Gastroesophageal sphincter (tissue), 4 donors: ENCODE measurements at regions not wholly inside any gene's neighbourhood (a gene's known extent, or its start where the extent isn't known, plus 50 kb on each side); places are given as distances from the start of the nearest gene placed in this dataset.

Source experiments
- ATAC-seq: fragments of 150-250 bp; one replicate; pipeline ENCODE4 v1.9.1; 2016; ENCODE audit warnings: mild to moderate bottlenecking, moderate library complexity
- H3K27ac ChIP-seq, 4 donors: fragments of 200-600 bp; sonication (generic) in 3 of 4; 1 replicate in 3 of 4; 2 replicates in 1 of 4; pipeline ENCODE4 v1.5.1; 2016 to 2019
- H3K27me3 ChIP-seq: fragments of 200-600 bp; sonication (generic); one replicate; pipeline ENCODE4 v1.5.1; 2019
- H3K36me3 ChIP-seq, 2 donors: fragments of 200-600 bp; sonication (generic); one replicate each; pipeline ENCODE4 v1.5.1; 2019; ENCODE audit warnings: control low read depth in 1 of 2
- H3K4me1 ChIP-seq, 3 donors: fragments of 200-600 bp; sonication (generic); 1 replicate in 2 of 3; 2 replicates in 1 of 3; pipeline ENCODE4 v1.5.1; 2016 to 2019; ENCODE audit warnings: control low read depth in 2 of 3
- H3K4me3 ChIP-seq, 2 donors: fragments of 200-600 bp; sonication (generic); one replicate each; pipeline ENCODE4 v1.5.1; 2019; ENCODE audit warnings: mild to moderate bottlenecking in 1 of 2, moderate library complexity in 1 of 2
- H3K9me3 ChIP-seq, 3 donors: fragments of 200-600 bp; sonication (generic); one replicate each; pipeline ENCODE4 v1.5.1; 2017 to 2019; ENCODE audit warnings: control low read depth in 2 of 3
- CTCF ChIP-seq, 4 experiments: fragments of 200-600 bp in 2 of 4; fragments of 450-650 bp in 2 of 4; sonication (generic) in 1 of 4; IDR thresholded peaks; one replicate each; pipeline ENCODE4 v1.5.1; 2017 to 2019; ENCODE audit warnings: antibody characterized with exemption in 4 of 4, mild to moderate bottlenecking in 2 of 4, moderate library complexity in 2 of 4
- EP300 ChIP-seq: sonication (generic); formaldehyde crosslinking; IDR thresholded peaks from one replicate; pipeline ENCODE4 v1.6.1; 2017; ENCODE audit warnings: antibody characterized with exemption, mild to moderate bottlenecking
- POLR2A ChIP-seq, 2 donors: fragments of 450-650 bp; IDR thresholded peaks; one replicate each; pipeline ENCODE4 v1.6.1; 2017; ENCODE audit warnings: antibody characterized with exemption in 2 of 2, mild to moderate bottlenecking in 2 of 2, moderate library complexity in 1 of 2
- POLR2AphosphoS5 ChIP-seq: sonication (generic); formaldehyde crosslinking; IDR thresholded peaks from one replicate; pipeline ENCODE4 v1.6.1; 2017; ENCODE audit warnings: antibody characterized with exemption
- WGBS, 2 donors: methylation state at CpG; one replicate each; pipeline ENCODE4 v1.1.5; 2018; ENCODE audit warnings: low coverage in 1 of 2; 5-methylcytosine and 5-hydroxymethylcytosine counted together

GRCh38 chr12:39072658-39073057 lies 167.3 kb upstream of the CPNE8 start:
- WGBS, 2 donors, result 62 to 75% methylated on average over 2 of the region's 2 CpGs

GRCh38 chr12:39071611-39072010 lies 166.2 kb upstream of the CPNE8 start:
- ATAC-seq, result no peak
- Histone ChIP-seq H3K27me3 (no peaks in the 10 kb centered on the region), H3K27ac (no peak overlapping the region), H3K9me3 (no peaks in the 10 kb centered on the region), H3K36me3 (no peaks in the 10 kb centered on the region), H3K4me3 (no peak overlapping the region), H3K4me1 (no peaks in the 10 kb centered on the region)
- TF ChIP-seq EP300 (no peak), POLR2AphosphoS5 (no peak), POLR2A (IDR thresholded peaks at IDR 0.05) (no peak), CTCF (IDR thresholded peaks at IDR 0.05) (no peak)
- WGBS, 2 donors, result 72 to 80% methylated on average over 4 of the region's 4 CpGs

More at GRCh38 chr12:39072658-39073057, 167.3 kb upstream of the CPNE8 start:
- TF ChIP-seq POLR2AphosphoS5, result no peak
- no peak for TF ChIP-seq POLR2A (IDR thresholded peaks at IDR 0.05)
- no peak for TF ChIP-seq CTCF (IDR thresholded peaks at IDR 0.05)
- no peak for TF ChIP-seq EP300
- Histone ChIP-seq H3K27ac (no peak overlapping the region), H3K27me3 (no peaks in the 10 kb centered on the region), H3K4me1 (no peaks in the 10 kb centered on the region), H3K9me3 (no peaks in the 10 kb centered on the region), H3K36me3 (no peaks in the 10 kb centered on the region), H3K4me3 (no peak overlapping the region)
- no peak for ATAC-seq

DNA sequence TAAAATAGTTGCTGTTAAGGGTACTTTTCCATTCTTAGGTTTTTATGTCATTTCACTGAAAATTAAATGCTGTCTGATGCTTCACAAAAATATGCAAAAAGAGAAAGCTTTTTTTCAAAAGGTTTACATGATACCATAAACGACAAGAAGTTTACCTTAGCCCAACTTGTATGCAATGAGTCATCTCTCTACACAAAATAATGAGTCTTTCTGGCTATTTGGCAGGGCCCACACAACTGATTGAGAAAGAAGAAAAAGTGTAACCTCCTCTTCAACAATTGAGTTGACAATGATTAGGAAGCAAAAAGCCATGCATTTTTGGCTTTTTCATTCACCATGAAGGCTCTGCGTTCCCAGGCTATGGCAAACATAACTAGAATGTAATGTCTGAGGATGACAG lies 165.4 kb upstream of the CPNE8 start:
- no peak for TF ChIP-seq POLR2AphosphoS5
- TF ChIP-seq POLR2A (IDR thresholded peaks at IDR 0.05), result no peak
- TF ChIP-seq EP300, result no peak
- no peak for TF ChIP-seq CTCF (IDR thresholded peaks at IDR 0.05)
- H3K27ac ChIP-seq, result no peak overlapping the region
- 38 to 74% methylated on average over 1 to 2 of the region's 2 CpGs for WGBS, 2 donors

DNA sequence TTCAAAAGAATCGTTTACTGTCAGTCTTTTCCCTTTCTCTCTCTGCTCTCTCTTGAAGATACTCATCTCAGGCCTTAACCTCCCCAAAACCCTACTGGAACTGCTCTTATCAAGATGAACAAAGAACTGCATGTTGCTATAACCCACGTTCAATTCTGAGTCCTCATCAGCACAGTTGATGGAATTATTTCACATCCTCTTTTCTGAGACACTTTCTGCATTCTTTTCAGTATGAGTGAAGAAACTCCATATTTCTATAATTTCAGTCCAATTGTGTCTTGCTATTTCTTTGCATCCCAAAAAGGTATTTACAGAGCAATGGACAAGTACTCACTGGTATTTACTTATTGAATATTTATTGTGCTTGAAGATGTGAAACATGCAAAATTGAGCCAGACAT lies 160.1 kb upstream of the CPNE8 start:
- ATAC-seq, result no peak
- Histone ChIP-seq H3K4me3 (no peak overlapping the region), H3K4me1 (no peaks in the 10 kb centered on the region), H3K27ac (no peak overlapping the region), H3K27me3 (no peaks in the 10 kb centered on the region), H3K36me3 (no peaks in the 10 kb centered on the region), H3K9me3 (no peaks in the 10 kb centered on the region)
- no peak for TF ChIP-seq CTCF (IDR thresholded peaks at IDR 0.05)
- TF ChIP-seq EP300, result no peak
- WGBS, 2 donors, result 65 to 78% methylated on average over 2 of the region's 2 CpGs

More for the DNA sequence above, 165.4 kb upstream of the CPNE8 start:
- no peaks in the 10 kb centered on the region for H3K36me3 ChIP-seq
- H3K4me1 ChIP-seq, result no peaks in the 10 kb centered on the region
- ATAC-seq, result no peak
- no peaks in the 10 kb centered on the region for H3K9me3 ChIP-seq
- no peaks in the 10 kb centered on the region for H3K27me3 ChIP-seq
- H3K4me3 ChIP-seq, result no peak overlapping the region

DNA sequence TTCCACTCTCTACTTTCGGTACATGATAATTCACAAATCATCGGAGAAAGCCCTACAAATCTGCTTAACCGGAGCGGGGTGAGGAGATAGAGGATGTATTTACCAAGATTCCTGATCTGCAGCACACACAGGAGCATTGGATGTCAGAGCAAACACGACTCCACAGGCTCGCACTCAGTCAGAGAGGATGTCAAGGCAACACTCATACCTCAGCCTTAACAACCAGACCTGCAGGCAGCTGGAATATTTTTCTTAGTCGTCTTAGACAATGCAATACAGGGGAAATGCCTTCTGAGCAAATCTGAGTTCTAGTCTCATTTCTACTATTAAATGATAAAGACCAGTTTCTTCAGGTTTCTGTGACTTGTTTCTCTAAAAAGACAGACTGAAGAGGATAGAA lies 159.3 kb upstream of the CPNE8 start:
- TF ChIP-seq EP300 (no peak), POLR2A (IDR thresholded peaks at IDR 0.05) (no peak), CTCF (IDR thresholded peaks at IDR 0.05) (no peak), POLR2AphosphoS5 (no peak)
- no peak for ATAC-seq
- Histone ChIP-seq H3K4me1 (no peaks in the 10 kb centered on the region), H3K4me3 (no peak overlapping the region), H3K27me3 (no peaks in the 10 kb centered on the region), H3K27ac (no peak overlapping the region), H3K36me3 (no peaks in the 10 kb centered on the region), H3K9me3 (peaks cover 0 to 3% (median 0%) of the 10 kb centered on the region in 3 donors)
- WGBS, 2 donors, result 54 to 63% methylated on average over 4 to 7 of the region's 7 CpGs
